C4-2B (cell line): ENCODE measurements at regions not wholly inside any gene's neighbourhood (a gene's known extent, or its start where the extent isn't known, plus 50 kb on each side); places are given as distances from the start of the nearest gene placed in this dataset.
"Not testable (repeated sequence)": the region's sequence is repeated elsewhere in the genome, so short reads cannot be mapped to it uniquely, and the experiment has no call there.

Experiments used
- ZFX ChIP-seq: fragments of 450-650 bp; IDR thresholded peaks from 2 replicates; pipeline ENCODE4 v1.6.1; 2017
- TF ChIP-seq, protein P1 (sequence below): fragments of 450-650 bp; conservative IDR thresholded peaks from 2 replicates; pipeline ENCODE4 v1.5.1; 2017; ENCODE audit warnings: mild to moderate bottlenecking

- TF ChIP-seq, protein P1, sequence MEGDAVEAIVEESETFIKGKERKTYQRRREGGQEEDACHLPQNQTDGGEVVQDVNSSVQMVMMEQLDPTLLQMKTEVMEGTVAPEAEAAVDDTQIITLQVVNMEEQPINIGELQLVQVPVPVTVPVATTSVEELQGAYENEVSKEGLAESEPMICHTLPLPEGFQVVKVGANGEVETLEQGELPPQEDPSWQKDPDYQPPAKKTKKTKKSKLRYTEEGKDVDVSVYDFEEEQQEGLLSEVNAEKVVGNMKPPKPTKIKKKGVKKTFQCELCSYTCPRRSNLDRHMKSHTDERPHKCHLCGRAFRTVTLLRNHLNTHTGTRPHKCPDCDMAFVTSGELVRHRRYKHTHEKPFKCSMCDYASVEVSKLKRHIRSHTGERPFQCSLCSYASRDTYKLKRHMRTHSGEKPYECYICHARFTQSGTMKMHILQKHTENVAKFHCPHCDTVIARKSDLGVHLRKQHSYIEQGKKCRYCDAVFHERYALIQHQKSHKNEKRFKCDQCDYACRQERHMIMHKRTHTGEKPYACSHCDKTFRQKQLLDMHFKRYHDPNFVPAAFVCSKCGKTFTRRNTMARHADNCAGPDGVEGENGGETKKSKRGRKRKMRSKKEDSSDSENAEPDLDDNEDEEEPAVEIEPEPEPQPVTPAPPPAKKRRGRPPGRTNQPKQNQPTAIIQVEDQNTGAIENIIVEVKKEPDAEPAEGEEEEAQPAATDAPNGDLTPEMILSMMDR: peak; percentile 23
- TF ChIP-seq ZFX: not testable (repeated sequence)
Observed at GRCh38 chr18:14431031-14431521, 112.3 kb downstream of the POTEC start.
